ENCODE measurements at regions not wholly inside any gene's neighbourhood (a gene's known extent, or its start where the extent isn't known, plus 50 kb on each side); places are given as distances from the start of the nearest gene placed in this dataset.

- Histone ChIP-seq H3K27ac (replicated peaks) (no peak overlapping the region), H3K27me3 (ENCODE audit: insufficient read depth, poor library complexity, severe bottlenecking) (no peaks in the 10 kb centered on the region), H3K4me3 (replicated peaks; ENCODE audit: insufficient read depth, low read length) (no peak overlapping the region)
- TF ChIP-seq POLR2AphosphoS5 (IDR thresholded peaks at IDR 0.05; ENCODE audit: low read depth), result no peak
- no peak for TF ChIP-seq CTCF (IDR thresholded peaks at IDR 0.05; ENCODE audit: insufficient read depth, low read length)
- TF ChIP-seq GABPA (IDR thresholded peaks at IDR 0.05; ENCODE audit: low read depth), result no peak
- TF ChIP-seq, protein P1, sequence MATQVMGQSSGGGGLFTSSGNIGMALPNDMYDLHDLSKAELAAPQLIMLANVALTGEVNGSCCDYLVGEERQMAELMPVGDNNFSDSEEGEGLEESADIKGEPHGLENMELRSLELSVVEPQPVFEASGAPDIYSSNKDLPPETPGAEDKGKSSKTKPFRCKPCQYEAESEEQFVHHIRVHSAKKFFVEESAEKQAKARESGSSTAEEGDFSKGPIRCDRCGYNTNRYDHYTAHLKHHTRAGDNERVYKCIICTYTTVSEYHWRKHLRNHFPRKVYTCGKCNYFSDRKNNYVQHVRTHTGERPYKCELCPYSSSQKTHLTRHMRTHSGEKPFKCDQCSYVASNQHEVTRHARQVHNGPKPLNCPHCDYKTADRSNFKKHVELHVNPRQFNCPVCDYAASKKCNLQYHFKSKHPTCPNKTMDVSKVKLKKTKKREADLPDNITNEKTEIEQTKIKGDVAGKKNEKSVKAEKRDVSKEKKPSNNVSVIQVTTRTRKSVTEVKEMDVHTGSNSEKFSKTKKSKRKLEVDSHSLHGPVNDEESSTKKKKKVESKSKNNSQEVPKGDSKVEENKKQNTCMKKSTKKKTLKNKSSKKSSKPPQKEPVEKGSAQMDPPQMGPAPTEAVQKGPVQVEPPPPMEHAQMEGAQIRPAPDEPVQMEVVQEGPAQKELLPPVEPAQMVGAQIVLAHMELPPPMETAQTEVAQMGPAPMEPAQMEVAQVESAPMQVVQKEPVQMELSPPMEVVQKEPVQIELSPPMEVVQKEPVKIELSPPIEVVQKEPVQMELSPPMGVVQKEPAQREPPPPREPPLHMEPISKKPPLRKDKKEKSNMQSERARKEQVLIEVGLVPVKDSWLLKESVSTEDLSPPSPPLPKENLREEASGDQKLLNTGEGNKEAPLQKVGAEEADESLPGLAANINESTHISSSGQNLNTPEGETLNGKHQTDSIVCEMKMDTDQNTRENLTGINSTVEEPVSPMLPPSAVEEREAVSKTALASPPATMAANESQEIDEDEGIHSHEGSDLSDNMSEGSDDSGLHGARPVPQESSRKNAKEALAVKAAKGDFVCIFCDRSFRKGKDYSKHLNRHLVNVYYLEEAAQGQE (IDR thresholded peaks at IDR 0.05; ENCODE audit: insufficient replicate concordance, low read depth), result no peak
- DNase-seq (ENCODE audit: low read depth in 1 of 2, low spot score in 1 of 2), result no peak
These were observed 182.8 kb upstream of the SETBP1 start for GRCh38 chr18:44497757-44498490.

- DNase-seq (ENCODE audit: low read depth in 1 of 2, low spot score in 1 of 2), result no peak
- no peak overlapping the region for H3K27ac ChIP-seq (replicated peaks)
- TF ChIP-seq, protein P1 (IDR thresholded peaks at IDR 0.05; ENCODE audit: insufficient replicate concordance, low read depth), result no peak
- TF ChIP-seq GABPA (IDR thresholded peaks at IDR 0.05; ENCODE audit: low read depth), result no peak
- no peak for TF ChIP-seq CTCF (IDR thresholded peaks at IDR 0.05; ENCODE audit: insufficient read depth, low read length)
- no peak for TF ChIP-seq SPI1 (IDR thresholded peaks at IDR 0.05; ENCODE audit: borderline replicate concordance, low read depth)
- TF ChIP-seq POLR2AphosphoS5 (IDR thresholded peaks at IDR 0.05; ENCODE audit: low read depth), result no peak
- no peaks in the 10 kb centered on the region for H3K27me3 ChIP-seq (ENCODE audit: insufficient read depth, poor library complexity, severe bottlenecking)
- H3K4me3 ChIP-seq (replicated peaks; ENCODE audit: insufficient read depth, low read length), result no peak overlapping the region
These were observed 179.7 kb upstream of the SETBP1 start for GRCh38 chr18:44500808-44501610.

DNA sequence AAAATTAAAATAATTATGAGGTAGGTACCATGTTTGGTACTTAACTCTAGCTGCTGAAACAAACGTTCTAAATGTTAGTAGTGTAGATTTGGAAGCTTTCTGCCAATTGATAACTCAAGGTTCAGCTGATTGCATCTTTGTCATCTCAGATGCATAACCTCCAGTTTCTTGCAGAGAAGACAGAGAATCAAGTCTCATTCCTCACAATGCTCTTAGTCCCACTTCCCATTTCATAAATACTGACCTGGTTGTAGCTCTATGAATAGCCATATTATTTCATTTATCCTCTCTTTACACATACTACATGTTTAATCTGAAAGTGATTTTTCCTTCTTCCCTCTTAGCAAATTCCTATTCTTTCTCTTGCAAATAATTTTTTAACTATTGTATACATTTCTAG, 178.5 kb upstream of the SETBP1 start:
- DNase-seq (ENCODE audit: low read depth in 1 of 2, low spot score in 1 of 2), result no peak
- TF ChIP-seq POLR2AphosphoS5 (IDR thresholded peaks at IDR 0.05; ENCODE audit: low read depth) (no peak), CTCF (IDR thresholded peaks at IDR 0.05; ENCODE audit: insufficient read depth, low read length) (no peak), GABPA (IDR thresholded peaks at IDR 0.05; ENCODE audit: low read depth) (no peak), SPI1 (IDR thresholded peaks at IDR 0.05; ENCODE audit: borderline replicate concordance, low read depth) (no peak)
- TF ChIP-seq, protein P1 (IDR thresholded peaks at IDR 0.05; ENCODE audit: insufficient replicate concordance, low read depth), result no peak
- no peak overlapping the region for H3K4me3 ChIP-seq (replicated peaks; ENCODE audit: insufficient read depth, low read length)
- no peaks in the 10 kb centered on the region for H3K27me3 ChIP-seq (ENCODE audit: insufficient read depth, poor library complexity, severe bottlenecking)
- no peak overlapping the region for H3K27ac ChIP-seq (replicated peaks)

Measured in HL-60 (cell line).